ENCODE measurements at regions not wholly inside any gene's neighbourhood (a gene's known extent, or its start where the extent isn't known, plus 50 kb on each side); places are given as distances from the start of the nearest gene placed in this dataset.
"Not testable (repeated sequence)": the region's sequence is repeated elsewhere in the genome, so short reads cannot be mapped to it uniquely, and the experiment has no call there.

GRCh38 chr6:19609972-19610641 is 227.1 kb upstream of the ID4 start:
- Histone ChIP-seq H3K36me3 (ENCODE audit: insufficient read depth, low read length) (no peaks in the 10 kb centered on the region), H3K9ac (ENCODE audit: low read depth, low read length) (no peak overlapping the region), H4K20me1 (ENCODE audit: insufficient read depth, low read length) (no peaks in the 10 kb centered on the region), H3K4me2 (ENCODE audit: insufficient read depth, low read length) (no peak overlapping the region), H3K4me1 (ENCODE audit: insufficient read depth, low read length) (no peaks in the 10 kb centered on the region), H2AFZ (ENCODE audit: low read depth, low read length) (no peak overlapping the region), H3K27me3 (ENCODE audit: insufficient read depth, low read length, poor library complexity) (no peaks in the 10 kb centered on the region), H3K79me2 (ENCODE audit: insufficient read depth, low read length) (no peaks in the 10 kb centered on the region), H3K4me3 (ENCODE audit: low read depth in 1 of 2, low read length in 2 of 2) (no peak overlapping the region), H3K27ac (ENCODE audit: low read length) (no peak overlapping the region), H3K9me3 (ENCODE audit: insufficient read depth, low read length, severe bottlenecking) (peaks cover 4% of the 10 kb centered on the region)
- DNase-seq = no peak
- TF ChIP-seq, protein P1, sequence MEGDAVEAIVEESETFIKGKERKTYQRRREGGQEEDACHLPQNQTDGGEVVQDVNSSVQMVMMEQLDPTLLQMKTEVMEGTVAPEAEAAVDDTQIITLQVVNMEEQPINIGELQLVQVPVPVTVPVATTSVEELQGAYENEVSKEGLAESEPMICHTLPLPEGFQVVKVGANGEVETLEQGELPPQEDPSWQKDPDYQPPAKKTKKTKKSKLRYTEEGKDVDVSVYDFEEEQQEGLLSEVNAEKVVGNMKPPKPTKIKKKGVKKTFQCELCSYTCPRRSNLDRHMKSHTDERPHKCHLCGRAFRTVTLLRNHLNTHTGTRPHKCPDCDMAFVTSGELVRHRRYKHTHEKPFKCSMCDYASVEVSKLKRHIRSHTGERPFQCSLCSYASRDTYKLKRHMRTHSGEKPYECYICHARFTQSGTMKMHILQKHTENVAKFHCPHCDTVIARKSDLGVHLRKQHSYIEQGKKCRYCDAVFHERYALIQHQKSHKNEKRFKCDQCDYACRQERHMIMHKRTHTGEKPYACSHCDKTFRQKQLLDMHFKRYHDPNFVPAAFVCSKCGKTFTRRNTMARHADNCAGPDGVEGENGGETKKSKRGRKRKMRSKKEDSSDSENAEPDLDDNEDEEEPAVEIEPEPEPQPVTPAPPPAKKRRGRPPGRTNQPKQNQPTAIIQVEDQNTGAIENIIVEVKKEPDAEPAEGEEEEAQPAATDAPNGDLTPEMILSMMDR (IDR thresholded peaks at IDR 0.05; ENCODE audit: borderline replicate concordance, extremely low read depth, low read length, poor library complexity, severe bottlenecking) = no peak
- no peak for TF ChIP-seq EZH2 (IDR thresholded peaks at IDR 0.05; ENCODE audit: borderline replicate concordance, low read depth, low read length, severe bottlenecking)
- ATAC-seq (ENCODE audit: insufficient read depth, low read depth) = no peak

- ATAC-seq (ENCODE audit: insufficient read depth, low read depth); H3K4me1 ChIP-seq (ENCODE audit: insufficient read depth, low read length); H3K4me3 ChIP-seq (ENCODE audit: low read depth in 1 of 2, low read length in 2 of 2); H4K20me1 ChIP-seq (ENCODE audit: insufficient read depth, low read length); H3K9ac ChIP-seq (ENCODE audit: low read depth, low read length); H3K36me3 ChIP-seq (ENCODE audit: insufficient read depth, low read length); H3K27me3 ChIP-seq (ENCODE audit: insufficient read depth, low read length, poor library complexity); H3K9me3 ChIP-seq (ENCODE audit: insufficient read depth, low read length, severe bottlenecking); DNase-seq; H3K4me2 ChIP-seq (ENCODE audit: insufficient read depth, low read length); H3K27ac ChIP-seq (ENCODE audit: low read length); H2AFZ ChIP-seq (ENCODE audit: low read depth, low read length); H3K79me2 ChIP-seq (ENCODE audit: insufficient read depth, low read length): not testable (repeated sequence)
Observed at GRCh38 chr6:19612672-19613466, 224.3 kb upstream of the ID4 start.

- Histone ChIP-seq H3K4me3 (ENCODE audit: low read depth in 1 of 2, low read length in 2 of 2) (no peak overlapping the region), H3K79me2 (ENCODE audit: insufficient read depth, low read length) (no peaks in the 10 kb centered on the region), H3K36me3 (ENCODE audit: insufficient read depth, low read length) (no peaks in the 10 kb centered on the region), H3K4me1 (ENCODE audit: insufficient read depth, low read length) (no peaks in the 10 kb centered on the region), H3K4me2 (ENCODE audit: insufficient read depth, low read length) (no peak overlapping the region), H3K27ac (ENCODE audit: low read length) (no peak overlapping the region), H4K20me1 (ENCODE audit: insufficient read depth, low read length) (no peaks in the 10 kb centered on the region), H3K9me3 (ENCODE audit: insufficient read depth, low read length, severe bottlenecking) (peaks cover 5% of the 10 kb centered on the region), H2AFZ (ENCODE audit: low read depth, low read length) (no peak overlapping the region), H3K9ac (ENCODE audit: low read depth, low read length) (no peak overlapping the region), H3K27me3 (ENCODE audit: insufficient read depth, low read length, poor library complexity) (no peaks in the 10 kb centered on the region)
- no peak for TF ChIP-seq EZH2 (IDR thresholded peaks at IDR 0.05; ENCODE audit: borderline replicate concordance, low read depth, low read length, severe bottlenecking)
- TF ChIP-seq, protein P1 (IDR thresholded peaks at IDR 0.05; ENCODE audit: borderline replicate concordance, extremely low read depth, low read length, poor library complexity, severe bottlenecking) = no peak
- ATAC-seq (ENCODE audit: insufficient read depth, low read depth) (no peak), DNase-seq (no peak)
Observed at GRCh38 chr6:19613678-19614077, 223.5 kb upstream of the ID4 start.

DNA sequence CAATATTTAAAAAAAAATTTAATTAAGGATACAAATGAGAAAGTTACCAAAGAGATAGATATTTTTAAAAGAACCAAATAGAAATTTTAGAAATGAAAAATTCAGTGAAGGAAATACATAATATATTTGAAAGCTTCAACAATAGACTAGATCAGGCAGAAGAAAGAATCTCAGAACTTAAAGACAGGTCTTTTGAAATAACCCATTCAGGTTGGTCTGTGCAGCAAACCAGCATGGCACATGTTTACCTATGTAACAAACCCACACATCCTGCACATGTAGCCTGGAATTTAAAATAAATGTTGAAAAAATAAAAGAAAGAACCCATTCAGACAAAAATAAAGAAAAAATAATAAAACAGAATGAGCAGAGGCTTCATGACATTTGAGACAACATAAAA is 221.1 kb upstream of the ID4 start:
- no peak overlapping the region for H2AFZ ChIP-seq (ENCODE audit: low read depth, low read length)
- H3K4me1 ChIP-seq (ENCODE audit: insufficient read depth, low read length) = no peaks in the 10 kb centered on the region
- no peak overlapping the region for H3K27ac ChIP-seq (ENCODE audit: low read length)
- no peak for TF ChIP-seq EZH2 (IDR thresholded peaks at IDR 0.05; ENCODE audit: borderline replicate concordance, low read depth, low read length, severe bottlenecking)
- TF ChIP-seq, protein P1 (IDR thresholded peaks at IDR 0.05; ENCODE audit: borderline replicate concordance, extremely low read depth, low read length, poor library complexity, severe bottlenecking) = no peak
- H4K20me1 ChIP-seq (ENCODE audit: insufficient read depth, low read length) = no peaks in the 10 kb centered on the region
- no peaks in the 10 kb centered on the region for H3K79me2 ChIP-seq (ENCODE audit: insufficient read depth, low read length)
- ATAC-seq (ENCODE audit: insufficient read depth, low read depth) (no peak), DNase-seq (no peak)
- no peak overlapping the region for H3K9ac ChIP-seq (ENCODE audit: low read depth, low read length)
- no peak overlapping the region for H3K4me3 ChIP-seq (ENCODE audit: low read depth in 1 of 2, low read length in 2 of 2)
- no peaks in the 10 kb centered on the region for H3K36me3 ChIP-seq (ENCODE audit: insufficient read depth, low read length)
- no peaks in the 10 kb centered on the region for H3K27me3 ChIP-seq (ENCODE audit: insufficient read depth, low read length, poor library complexity)
- H3K4me2 ChIP-seq (ENCODE audit: insufficient read depth, low read length) = no peak overlapping the region
- H3K9me3 ChIP-seq (ENCODE audit: insufficient read depth, low read length, severe bottlenecking) = peaks cover 5% of the 10 kb centered on the region
